Glomerular visceral epithelial cell (primary cell): ENCODE measurements at regions not wholly inside any gene's neighbourhood (a gene's known extent, or its start where the extent isn't known, plus 50 kb on each side); places are given as distances from the start of the nearest gene placed in this dataset.
"Not testable (repeated sequence)": the region's sequence is repeated elsewhere in the genome, so short reads cannot be mapped to it uniquely, and the experiment has no call there.

ENCODE experiments used
- DNase-seq: peaks from one replicate; pipeline ENCODE4 v3.0.0-alpha.2; 2016; ENCODE audit errors: extremely low spot score

- DNase-seq = no peak
Measured at GRCh38 chrX:115911967-115912366, 258.6 kb upstream of the AGTR2 start.

GRCh38 chrX:115912372-115912897 is 258.1 kb upstream of the AGTR2 start:
- DNase-seq = peak; percentile 6

GRCh38 chrX:115913575-115913974 is 257.0 kb upstream of the AGTR2 start:
- no peak for DNase-seq

GRCh38 chrX:115915625-115916024 is 254.9 kb upstream of the AGTR2 start:
- not testable (repeated sequence) for DNase-seq

- DNase-seq = no peak
Measured at GRCh38 chrX:115929480-115929879, 241.1 kb upstream of the AGTR2 start.

- no peak for DNase-seq
Measured at GRCh38 chrX:115936008-115936407, 234.5 kb upstream of the AGTR2 start.

GRCh38 chrX:115939070-115939469 is 231.5 kb upstream of the AGTR2 start:
- DNase-seq = no peak

- DNase-seq = no peak
Measured at GRCh38 chrX:115939636-115940160, 230.8 kb upstream of the AGTR2 start.

GRCh38 chrX:115940348-115940747 is 230.2 kb upstream of the AGTR2 start:
- DNase-seq = no peak

- DNase-seq = peak; percentile 5
Measured at GRCh38 chrX:115940888-115941332, 229.6 kb upstream of the AGTR2 start.

- DNase-seq = no peak
Measured at GRCh38 chrX:115941388-115941787, 229.2 kb upstream of the AGTR2 start.

- no peak for DNase-seq
Measured at GRCh38 chrX:115946059-115946458, 224.5 kb upstream of the AGTR2 start.

- DNase-seq = no peak
Measured at GRCh38 chrX:115948018-115948923, 222.3 kb upstream of the AGTR2 start.

GRCh38 chrX:115949900-115950822 is 220.4 kb upstream of the AGTR2 start:
- DNase-seq = no peak

GRCh38 chrX:115952417-115953092 is 218.0 kb upstream of the AGTR2 start:
- DNase-seq = no peak

- DNase-seq = no peak
Measured at GRCh38 chrX:115957862-115958490, 212.6 kb upstream of the AGTR2 start.

- DNase-seq = no peak
Measured at GRCh38 chrX:115958687-115959359, 211.7 kb upstream of the AGTR2 start.

- no peak for DNase-seq
Measured at GRCh38 chrX:115960440-115961084, 210.0 kb upstream of the AGTR2 start.

GRCh38 chrX:115966920-115967319 is 203.6 kb upstream of the AGTR2 start:
- DNase-seq = no peak
